CD4-positive, CD25-positive, alpha-beta regulatory T cell (primary cell): ENCODE measurements at regions not wholly inside any gene's neighbourhood (a gene's known extent, or its start where the extent isn't known, plus 50 kb on each side); places are given as distances from the start of the nearest gene placed in this dataset.

Source experiments
- ATAC-seq, 2 donors: fragments of 150-1000 bp; cut with Tn5 transposase; one replicate each; pipeline ENCODE4 v1.10.0; 2021; ENCODE audit warnings: low read depth in 2 of 2, moderate number of reproducible peaks in 2 of 2, moderate library complexity in 1 of 2
- DNase-seq, 3 donors: peaks; one replicate each; pipeline versions ENCODE4 v3.0.0 to v3.0.0-alpha.2; 2012 to 2022; ENCODE audit warnings: mixed read lengths in 1 of 3
- H3K27ac ChIP-seq: one replicate; pipeline ENCODE4 v1.7.0; 2013; ENCODE audit warnings: mild to moderate bottlenecking, low read length; ENCODE audit not compliant: insufficient read depth, poor library complexity, severe bottlenecking
- H3K27me3 ChIP-seq: one replicate; pipeline ENCODE4 v1.7.0; 2013; ENCODE audit warnings: low read length; ENCODE audit not compliant: control insufficient read depth, insufficient read depth
- H3K36me3 ChIP-seq: one replicate; pipeline ENCODE4 v1.7.0; 2013; ENCODE audit warnings: mild to moderate bottlenecking, low read length, moderate library complexity; ENCODE audit not compliant: control insufficient read depth, insufficient read depth
- H3K4me1 ChIP-seq: 2 replicates; pipeline ENCODE4 v1.7.0; 2013; ENCODE audit warnings: mild to moderate bottlenecking, low read length; ENCODE audit not compliant: insufficient read depth, control insufficient read depth, poor library complexity, severe bottlenecking
- H3K4me3 ChIP-seq: one replicate; pipeline ENCODE4 v1.7.0; 2013; ENCODE audit warnings: low read depth, mild to moderate bottlenecking, low read length, moderate library complexity
- H3K9me3 ChIP-seq, 2 experiments: 1 replicate in 1 of 2; 2 replicates in 1 of 2; pipeline ENCODE4 v1.7.0; 2013; ENCODE audit warnings: low read length in 2 of 2, mild to moderate bottlenecking in 1 of 2, moderate library complexity in 1 of 2; ENCODE audit not compliant: control insufficient read depth in 2 of 2
- H3K27ac Mint-ChIP-seq, 3 donors: one replicate each; pipeline ENCODE4 v1.8.0; 2020 to 2022; ENCODE audit warnings: mild to moderate bottlenecking in 3 of 3, mixed read lengths in 3 of 3, moderate library complexity in 2 of 3
- H3K27me3 Mint-ChIP-seq: one replicate; pipeline ENCODE4 v1.8.0; 2022; ENCODE audit warnings: mild to moderate bottlenecking, mixed read lengths
- H3K36me3 Mint-ChIP-seq: one replicate; pipeline ENCODE4 v1.8.0; 2020; ENCODE audit warnings: mixed read lengths
- H3K4me1 Mint-ChIP-seq, 4 donors: one replicate each; pipeline ENCODE4 v1.8.0; 2020 to 2022; ENCODE audit warnings: mixed read lengths in 4 of 4, mild to moderate bottlenecking in 1 of 4
- H3K4me3 Mint-ChIP-seq, 4 donors: one replicate each; pipeline ENCODE4 v1.8.0; 2020 to 2022; ENCODE audit warnings: mild to moderate bottlenecking in 4 of 4, mixed read lengths in 4 of 4, moderate library complexity in 3 of 4
- H3K9me3 Mint-ChIP-seq, 7 donors: one replicate each; pipeline ENCODE4 v1.8.0; 2020 to 2022; ENCODE audit warnings: mixed read lengths in 7 of 7, mild to moderate bottlenecking in 3 of 7, moderate library complexity in 2 of 7

GRCh38 chr12:98421316-98421715 lies 94.1 kb upstream of the TMPO start:
- ATAC-seq, result no peak
- peaks cover 3% of the 10 kb centered on the region for H3K4me1 ChIP-seq
- no peaks in the 10 kb centered on the region for H3K36me3 Mint-ChIP-seq
- H3K27ac Mint-ChIP-seq, result no peak overlapping the region
- H3K4me3 ChIP-seq, result no peak overlapping the region
- H3K9me3 ChIP-seq, result no peaks in the 10 kb centered on the region
- peaks cover 6% of the 10 kb centered on the region for H3K27me3 ChIP-seq
- H3K27me3 Mint-ChIP-seq, result peaks cover 16% of the 10 kb centered on the region
- H3K4me1 Mint-ChIP-seq, result peaks cover 0 to 4% (median 1%) of the 10 kb centered on the region in 4 donors
- H3K9me3 Mint-ChIP-seq, result no peaks in the 10 kb centered on the region
- DNase-seq, result no peak
- H3K36me3 ChIP-seq, result no peaks in the 10 kb centered on the region
- no peak overlapping the region for H3K4me3 Mint-ChIP-seq
- H3K27ac ChIP-seq, result no peak overlapping the region

- Mint-ChIP-seq H3K9me3 (no peaks in the 10 kb centered on the region), H3K4me3 (no peak overlapping the region), H3K27me3 (peaks cover 16% of the 10 kb centered on the region), H3K4me1 (peaks cover 0 to 4% (median 1%) of the 10 kb centered on the region in 4 donors), H3K36me3 (no peaks in the 10 kb centered on the region), H3K27ac (no peak overlapping the region)
- Histone ChIP-seq H3K27me3 (peaks cover 2% of the 10 kb centered on the region), H3K27ac (no peak overlapping the region), H3K4me1 (peaks cover 3% of the 10 kb centered on the region), H3K36me3 (no peaks in the 10 kb centered on the region), H3K9me3 (no peaks in the 10 kb centered on the region), H3K4me3 (no peak overlapping the region)
- DNase-seq, result no peak
- no peak for ATAC-seq
Measured at GRCh38 chr12:98422359-98422758, 93.0 kb upstream of the TMPO start.

GRCh38 chr12:98422812-98423211 lies 92.6 kb upstream of the TMPO start:
- H3K36me3 ChIP-seq, result no peaks in the 10 kb centered on the region
- no peak overlapping the region for H3K27ac Mint-ChIP-seq

GRCh38 chr12:98423963-98424362 lies 91.4 kb upstream of the TMPO start:
- H3K4me3 ChIP-seq, result no peak overlapping the region
- ATAC-seq, result no peak
- Mint-ChIP-seq H3K27ac (no peak overlapping the region), H3K4me1 (peaks cover 0 to 4% (median 1%) of the 10 kb centered on the region in 4 donors), H3K36me3 (no peaks in the 10 kb centered on the region), H3K4me3 (no peak overlapping the region), H3K27me3 (peaks cover 22% of the 10 kb centered on the region), H3K9me3 (no peaks in the 10 kb centered on the region)
- no peak for DNase-seq
- peaks cover 3% of the 10 kb centered on the region for H3K4me1 ChIP-seq
- no peaks in the 10 kb centered on the region for H3K36me3 ChIP-seq
- no peaks in the 10 kb centered on the region for H3K27me3 ChIP-seq
- no peak overlapping the region for H3K27ac ChIP-seq
- no peaks in the 10 kb centered on the region for H3K9me3 ChIP-seq

More at GRCh38 chr12:98422812-98423211, 92.6 kb upstream of the TMPO start:
- no peaks in the 10 kb centered on the region for H3K36me3 Mint-ChIP-seq
- H3K4me3 Mint-ChIP-seq, result no peak overlapping the region
- peaks cover 0 to 4% (median 1%) of the 10 kb centered on the region in 4 donors for H3K4me1 Mint-ChIP-seq
- peaks cover 17% of the 10 kb centered on the region for H3K27me3 Mint-ChIP-seq
- ATAC-seq (no peak), DNase-seq (no peak)
- no peaks in the 10 kb centered on the region for H3K9me3 ChIP-seq
- H3K4me3 ChIP-seq, result no peak overlapping the region
- H3K27ac ChIP-seq, result no peak overlapping the region
- H3K4me1 ChIP-seq, result peaks cover 3% of the 10 kb centered on the region
- no peaks in the 10 kb centered on the region for H3K27me3 ChIP-seq
- no peaks in the 10 kb centered on the region for H3K9me3 Mint-ChIP-seq

GRCh38 chr12:98424726-98425401 lies 90.5 kb upstream of the TMPO start:
- Histone ChIP-seq H3K9me3 (no peaks in the 10 kb centered on the region), H3K4me1 (peaks cover 3% of the 10 kb centered on the region), H3K27me3 (peaks cover 2% of the 10 kb centered on the region), H3K36me3 (no peaks in the 10 kb centered on the region), H3K27ac (no peak overlapping the region), H3K4me3 (no peak overlapping the region)
- H3K27ac Mint-ChIP-seq, result no peak overlapping the region
- H3K4me3 Mint-ChIP-seq, result no peak overlapping the region
- H3K27me3 Mint-ChIP-seq, result peaks cover 19% of the 10 kb centered on the region
- no peaks in the 10 kb centered on the region for H3K36me3 Mint-ChIP-seq
- H3K9me3 Mint-ChIP-seq, result peaks cover 0 to 2% (median 0%) of the 10 kb centered on the region in 7 donors
- DNase-seq (peak; percentile 11 to 69 (median 35)), ATAC-seq (peak; percentile 61 to 74)
- H3K4me1 Mint-ChIP-seq, result peaks cover 0 to 4% (median 1%) of the 10 kb centered on the region in 4 donors

- Histone ChIP-seq H3K4me3 (no peak overlapping the region), H3K4me1 (peaks cover 3% of the 10 kb centered on the region), H3K9me3 (no peaks in the 10 kb centered on the region), H3K27ac (no peak overlapping the region), H3K27me3 (peaks cover 2% of the 10 kb centered on the region), H3K36me3 (no peaks in the 10 kb centered on the region)
- Mint-ChIP-seq H3K9me3 (peaks cover 0 to 2% (median 0%) of the 10 kb centered on the region in 7 donors), H3K27ac (no peak overlapping the region), H3K4me3 (no peak overlapping the region), H3K36me3 (no peaks in the 10 kb centered on the region), H3K4me1 (peaks cover 0 to 4% (median 1%) of the 10 kb centered on the region in 4 donors), H3K27me3 (peaks cover 26% of the 10 kb centered on the region)
- DNase-seq (no peak), ATAC-seq (no peak)
Measured at GRCh38 chr12:98425859-98426258, 89.5 kb upstream of the TMPO start.

- DNase-seq (no peak), ATAC-seq (no peak)
- H3K9me3 Mint-ChIP-seq, result peaks cover 0 to 10% (median 2%) of the 10 kb centered on the region in 7 donors
- H3K36me3 ChIP-seq, result no peaks in the 10 kb centered on the region
- no peaks in the 10 kb centered on the region for H3K4me1 Mint-ChIP-seq
- H3K36me3 Mint-ChIP-seq, result no peaks in the 10 kb centered on the region
- no peak overlapping the region for H3K27ac Mint-ChIP-seq
- H3K4me1 ChIP-seq, result no peaks in the 10 kb centered on the region
- no peak overlapping the region for H3K4me3 Mint-ChIP-seq
- no peak overlapping the region for H3K4me3 ChIP-seq
- H3K27ac ChIP-seq, result no peak overlapping the region
- H3K27me3 Mint-ChIP-seq, result peaks cover 49% of the 10 kb centered on the region
- H3K9me3 ChIP-seq, result peaks cover 0 to 9% of the 10 kb centered on the region in 2 experiments
- H3K27me3 ChIP-seq, result peaks cover 13% of the 10 kb centered on the region
Measured at GRCh38 chr12:98431089-98431488, 84.3 kb upstream of the TMPO start.

GRCh38 chr12:98437166-98437565 lies 78.2 kb upstream of the TMPO start:
- no peaks in the 10 kb centered on the region for H3K36me3 ChIP-seq
- Mint-ChIP-seq H3K27ac (no peak overlapping the region), H3K4me3 (no peak overlapping the region), H3K4me1 (no peaks in the 10 kb centered on the region), H3K27me3 (peaks cover 48% of the 10 kb centered on the region), H3K9me3 (peaks cover 0 to 10% (median 2%) of the 10 kb centered on the region in 7 donors), H3K36me3 (no peaks in the 10 kb centered on the region)
- H3K27me3 ChIP-seq, result peaks cover 21% of the 10 kb centered on the region
- DNase-seq (no peak), ATAC-seq (no peak)
- H3K4me3 ChIP-seq, result no peak overlapping the region
- peaks cover 0 to 9% of the 10 kb centered on the region in 2 experiments for H3K9me3 ChIP-seq
- H3K27ac ChIP-seq, result no peak overlapping the region
- no peaks in the 10 kb centered on the region for H3K4me1 ChIP-seq
